Trophoblast cell (in vitro differentiated cells and primary cell): ENCODE measurements at regions not wholly inside any gene's neighbourhood (a gene's known extent, or its start where the extent isn't known, plus 50 kb on each side); places are given as distances from the start of the nearest gene placed in this dataset.
"Not testable (repeated sequence)": the region's sequence is repeated elsewhere in the genome, so short reads cannot be mapped to it uniquely, and the experiment has no call there.

ENCODE experiments used
- DNase-seq, 2 donors: peaks; one replicate each; pipeline ENCODE4 v3.0.0-alpha.2; 2016
- H2AFZ ChIP-seq: 2 replicates; pipeline ENCODE4 v1.6.1; 2013; ENCODE audit warnings: low read length, moderate library complexity, mild to moderate bottlenecking; ENCODE audit not compliant: insufficient read depth, poor library complexity
- H2AK5ac ChIP-seq: 2 replicates; pipeline ENCODE4 v1.6.1; 2013; ENCODE audit warnings: mild to moderate bottlenecking, low read length
- H2BK120ac ChIP-seq: 2 replicates; pipeline ENCODE4 v1.6.1; 2013; ENCODE audit warnings: low read length, mild to moderate bottlenecking, moderate library complexity; ENCODE audit not compliant: insufficient read depth, poor library complexity
- H2BK12ac ChIP-seq: 2 replicates; pipeline ENCODE4 v1.6.1; 2013; ENCODE audit warnings: mild to moderate bottlenecking, low read length, moderate library complexity
- H2BK5ac ChIP-seq: 2 replicates; pipeline ENCODE4 v1.6.1; 2013; ENCODE audit warnings: low read length, low read depth, moderate library complexity, mild to moderate bottlenecking; ENCODE audit not compliant: poor library complexity
- H3K14ac ChIP-seq: 2 replicates; pipeline ENCODE4 v1.6.1; 2013; ENCODE audit warnings: mild to moderate bottlenecking, low read length
- H3K18ac ChIP-seq: 2 replicates; pipeline ENCODE4 v1.6.1; 2013; ENCODE audit warnings: mild to moderate bottlenecking, low read length
- H3K23ac ChIP-seq: 2 replicates; pipeline ENCODE4 v1.6.1; 2013; ENCODE audit warnings: low read length
- H3K27ac ChIP-seq: 2 replicates; pipeline ENCODE4 v1.5.1; 2013; ENCODE audit warnings: low read depth, mild to moderate bottlenecking, inconsistent platforms, low read length, moderate library complexity
- H3K27me3 ChIP-seq: 2 replicates; pipeline ENCODE4 v1.6.1; 2013; ENCODE audit warnings: inconsistent platforms, mild to moderate bottlenecking, low read length, moderate library complexity; ENCODE audit not compliant: insufficient read depth
- H3K36me3 ChIP-seq, 2 experiments: 1 replicate in 1 of 2; 2 replicates in 1 of 2; pipeline ENCODE4 v1.6.1; 2013; ENCODE audit warnings: low read length in 2 of 2, mild to moderate bottlenecking in 2 of 2, moderate library complexity in 1 of 2; ENCODE audit not compliant: insufficient read depth in 2 of 2, control insufficient read depth in 1 of 2
- H3K4ac ChIP-seq: 2 replicates; pipeline ENCODE4 v1.6.1; 2013; ENCODE audit warnings: low read depth, mild to moderate bottlenecking, low read length, moderate library complexity
- H3K4me1 ChIP-seq, 2 experiments: 1 replicate in 1 of 2; 2 replicates in 1 of 2; pipeline ENCODE4 v1.6.1; 2013; ENCODE audit warnings: low read length in 2 of 2, mild to moderate bottlenecking in 2 of 2, moderate library complexity in 1 of 2; ENCODE audit not compliant: insufficient read depth in 2 of 2, control insufficient read depth in 1 of 2
- H3K4me2 ChIP-seq: 2 replicates; pipeline ENCODE4 v1.6.1; 2013; ENCODE audit warnings: inconsistent platforms, mild to moderate bottlenecking, low read length, moderate library complexity
- H3K4me3 ChIP-seq: 2 replicates; pipeline ENCODE4 v1.5.1; 2013; ENCODE audit warnings: mild to moderate bottlenecking, low read depth, low read length, inconsistent platforms
- H3K79me1 ChIP-seq: one replicate; pipeline ENCODE4 v1.6.1; 2013; ENCODE audit warnings: low read length
- H3K79me2 ChIP-seq: 2 replicates; pipeline ENCODE4 v1.6.1; 2013; ENCODE audit warnings: low read length, mild to moderate bottlenecking; ENCODE audit not compliant: control insufficient read depth, insufficient read depth, poor library complexity
- H3K9ac ChIP-seq: 2 replicates; pipeline ENCODE4 v1.6.1; 2013; ENCODE audit warnings: mild to moderate bottlenecking, low read length
- H3K9me3 ChIP-seq: 2 replicates; pipeline ENCODE4 v1.6.1; 2013; ENCODE audit warnings: low read depth, mild to moderate bottlenecking, control low read depth, inconsistent platforms, low read length; ENCODE audit not compliant: insufficient read depth
- H4K12ac ChIP-seq: 2 replicates; pipeline ENCODE4 v1.6.1; 2013; ENCODE audit warnings: low read depth, mild to moderate bottlenecking, low read length, moderate library complexity
- H4K8ac ChIP-seq: 2 replicates; pipeline ENCODE4 v1.6.1; 2013; ENCODE audit warnings: low read depth, mild to moderate bottlenecking, low read length, moderate library complexity
- H4K91ac ChIP-seq: one replicate; pipeline ENCODE4 v1.6.1; 2013; ENCODE audit warnings: low read depth, mild to moderate bottlenecking, low read length, moderate library complexity
- WGBS: extraction: QIAGEN DNeasy Blood & Tissue Kit; methylation state at CpG from one replicate; pipeline ENCODE4 v1.1.7; 2013; ENCODE audit warnings: missing lambda C conversion rate; ENCODE audit not compliant: insufficient read length, insufficient coverage; ENCODE audit errors: extremely low coverage; 5-methylcytosine and 5-hydroxymethylcytosine counted together

- H3K4ac ChIP-seq, H3K9ac ChIP-seq, H3K9me3 ChIP-seq, H3K4me2 ChIP-seq, H2AK5ac ChIP-seq, H3K79me1 ChIP-seq, H3K27me3 ChIP-seq, H2AFZ ChIP-seq, H3K27ac ChIP-seq, H3K14ac ChIP-seq, H3K23ac ChIP-seq, H2BK12ac ChIP-seq, H4K8ac ChIP-seq, H3K4me1 ChIP-seq, H3K79me2 ChIP-seq, H3K36me3 ChIP-seq, H4K91ac ChIP-seq, H2BK5ac ChIP-seq, H3K4me3 ChIP-seq, H2BK120ac ChIP-seq, H4K12ac ChIP-seq, DNase-seq, H3K18ac ChIP-seq: not testable (repeated sequence)
- WGBS = no CpG with 5 or more reads among the region's 6 CpGs
Observed at GRCh38 chr5:44530783-44531182, 141.6 kb upstream of the FGF10 start.

- Histone ChIP-seq H3K14ac (no peak overlapping the region), H3K18ac (no peak overlapping the region), H2AFZ (no peak overlapping the region), H2BK120ac (no peak overlapping the region), H4K12ac (no peak overlapping the region), H3K36me3 (no peaks in the 10 kb centered on the region), H3K4me1 (no peaks in the 10 kb centered on the region), H3K4ac (no peak overlapping the region), H2BK5ac (no peak overlapping the region), H4K91ac (no peak overlapping the region), H2AK5ac (no peak overlapping the region), H3K79me1 (no peaks in the 10 kb centered on the region), H3K9ac (no peak overlapping the region), H3K27me3 (no peaks in the 10 kb centered on the region), H3K4me2 (no peak overlapping the region), H3K9me3 (no peaks in the 10 kb centered on the region), H4K8ac (no peak overlapping the region), H2BK12ac (no peak overlapping the region), H3K23ac (no peak overlapping the region), H3K4me3 (no peak overlapping the region), H3K27ac (no peak overlapping the region), H3K79me2 (no peaks in the 10 kb centered on the region)
- no CpG with 5 or more reads among the region's 5 CpGs for WGBS
- no peak for DNase-seq
Observed at GRCh38 chr5:44511596-44511995, 122.4 kb upstream of the FGF10 start.

- H3K79me1 ChIP-seq = no peaks in the 10 kb centered on the region
- no peaks in the 10 kb centered on the region for H3K9me3 ChIP-seq
- no peak overlapping the region for H3K9ac ChIP-seq
- H4K8ac ChIP-seq = no peak overlapping the region
- no peak overlapping the region for H3K18ac ChIP-seq
- no peak overlapping the region for H3K23ac ChIP-seq
- H3K79me2 ChIP-seq = no peaks in the 10 kb centered on the region
- H2AFZ ChIP-seq = no peak overlapping the region
- H4K12ac ChIP-seq = no peak overlapping the region
- H3K4me1 ChIP-seq = no peaks in the 10 kb centered on the region
- no peak overlapping the region for H2AK5ac ChIP-seq
- DNase-seq = no peak
- H3K36me3 ChIP-seq = no peaks in the 10 kb centered on the region
- no peak overlapping the region for H2BK120ac ChIP-seq
- H2BK12ac ChIP-seq = no peak overlapping the region
- no peak overlapping the region for H3K4ac ChIP-seq
- no peak overlapping the region for H3K27ac ChIP-seq
- H3K4me2 ChIP-seq = no peak overlapping the region
- no peaks in the 10 kb centered on the region for H3K27me3 ChIP-seq
- no peak overlapping the region for H2BK5ac ChIP-seq
- H3K4me3 ChIP-seq = no peak overlapping the region
- no CpG with 5 or more reads among the region's 3 CpGs for WGBS
- H4K91ac ChIP-seq = no peak overlapping the region
- H3K14ac ChIP-seq = no peak overlapping the region
Observed at GRCh38 chr5:44506561-44506960, 117.3 kb upstream of the FGF10 start.

GRCh38 chr5:44499381-44499780 lies 110.2 kb upstream of the FGF10 start:
- no peak for DNase-seq
- no peaks in the 10 kb centered on the region for H3K79me2 ChIP-seq
- H3K4me3 ChIP-seq = no peak overlapping the region
- WGBS = no CpG with 5 or more reads among the region's 1 CpG
- no peaks in the 10 kb centered on the region for H3K79me1 ChIP-seq
- H3K4me1 ChIP-seq = no peaks in the 10 kb centered on the region
- H3K18ac ChIP-seq = no peak overlapping the region
- H3K23ac ChIP-seq = no peak overlapping the region
- H4K12ac ChIP-seq = no peak overlapping the region
- H3K4me2 ChIP-seq = no peak overlapping the region
- no peak overlapping the region for H2AK5ac ChIP-seq
- H3K27me3 ChIP-seq = no peaks in the 10 kb centered on the region
- no peak overlapping the region for H3K14ac ChIP-seq
- H3K27ac ChIP-seq = no peak overlapping the region
- H3K9ac ChIP-seq = no peak overlapping the region
- H2BK5ac ChIP-seq = no peak overlapping the region
- no peak overlapping the region for H2BK120ac ChIP-seq
- H3K4ac ChIP-seq = no peak overlapping the region
- H3K36me3 ChIP-seq = no peaks in the 10 kb centered on the region
- H2BK12ac ChIP-seq = no peak overlapping the region
- H4K91ac ChIP-seq = no peak overlapping the region
- H2AFZ ChIP-seq = no peak overlapping the region
- H4K8ac ChIP-seq = no peak overlapping the region
- no peaks in the 10 kb centered on the region for H3K9me3 ChIP-seq
